Immature natural killer cell (primary cell): ENCODE measurements at regions not wholly inside any gene's neighbourhood (a gene's known extent, or its start where the extent isn't known, plus 50 kb on each side); places are given as distances from the start of the nearest gene placed in this dataset.
"Not testable (repeated sequence)": the region's sequence is repeated elsewhere in the genome, so short reads cannot be mapped to it uniquely, and the experiment has no call there.

Experiments used
- DNase-seq, 3 donors: peaks; one replicate each; pipeline ENCODE4 v3.0.0; 2022; ENCODE audit warnings: mixed read lengths in 1 of 3
- H3K27ac Mint-ChIP-seq, 6 donors: one replicate each; pipeline ENCODE4 v1.8.0; 2020; ENCODE audit warnings: mixed read lengths in 6 of 6, mild to moderate bottlenecking in 5 of 6, inconsistent platforms in 4 of 6, moderate library complexity in 3 of 6
- H3K27me3 Mint-ChIP-seq, 3 donors: one replicate each; pipeline ENCODE4 v1.8.0; 2020 to 2021; ENCODE audit warnings: low read depth in 3 of 3, mild to moderate bottlenecking in 3 of 3, mixed read lengths in 3 of 3, moderate library complexity in 3 of 3, inconsistent platforms in 1 of 3
- H3K36me3 Mint-ChIP-seq, 3 donors: one replicate each; pipeline ENCODE4 v1.8.0; 2020; ENCODE audit warnings: mixed read lengths in 3 of 3, inconsistent platforms in 2 of 3, mild to moderate bottlenecking in 2 of 3
- H3K4me1 Mint-ChIP-seq, 2 donors: one replicate each; pipeline ENCODE4 v1.8.0; 2020; ENCODE audit warnings: inconsistent platforms in 2 of 2, mild to moderate bottlenecking in 2 of 2, mixed read lengths in 2 of 2, moderate library complexity in 1 of 2
- H3K4me3 Mint-ChIP-seq, 5 donors: one replicate each; pipeline ENCODE4 v1.8.0; 2020; ENCODE audit warnings: mild to moderate bottlenecking in 5 of 5, mixed read lengths in 5 of 5, inconsistent platforms in 3 of 5, moderate library complexity in 3 of 5
- H3K9me3 Mint-ChIP-seq, 6 donors: one replicate each; pipeline ENCODE4 v1.8.0; 2020; ENCODE audit warnings: mild to moderate bottlenecking in 6 of 6, mixed read lengths in 6 of 6, inconsistent platforms in 4 of 6, moderate library complexity in 3 of 6

DNA sequence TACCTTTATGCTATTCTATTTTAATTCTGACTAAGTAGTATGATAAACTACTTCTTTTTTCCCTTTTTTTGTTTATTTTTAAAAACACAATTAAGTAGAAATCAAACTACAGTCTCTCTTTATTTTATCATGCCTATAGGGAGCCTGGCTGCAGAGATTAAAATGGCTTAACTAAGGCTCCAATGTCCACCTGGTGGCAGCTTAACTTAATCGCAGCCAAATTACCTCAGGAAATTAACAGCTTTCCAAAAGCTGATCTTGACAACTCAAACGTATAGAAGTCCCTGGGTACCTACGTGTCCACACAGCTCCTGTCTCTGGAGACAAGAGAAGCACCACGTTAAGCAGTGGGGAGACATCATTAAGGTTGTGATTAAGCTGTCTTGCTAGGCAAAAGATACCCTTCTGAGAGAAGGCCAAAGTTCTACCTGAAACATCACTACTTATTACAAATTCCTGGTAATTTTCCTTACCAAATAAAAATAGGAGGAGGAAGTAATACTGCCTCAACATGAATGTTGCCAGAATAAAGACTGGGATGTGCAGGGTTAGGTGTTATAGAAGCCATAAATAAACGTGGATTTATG lies 63.2 kb upstream of the SNX19 start:
- H3K9me3 Mint-ChIP-seq = peaks cover 3 to 24% (median 5%) of the 10 kb centered on the region in 6 donors
- peaks cover 0 to 3% (median 0%) of the 10 kb centered on the region in 3 donors for H3K36me3 Mint-ChIP-seq
- H3K4me3 Mint-ChIP-seq = no peak overlapping the region
- H3K27ac Mint-ChIP-seq = no peak overlapping the region
- H3K4me1 Mint-ChIP-seq = no peaks in the 10 kb centered on the region
- DNase-seq = no peak
- H3K27me3 Mint-ChIP-seq = peaks cover 5 to 12% (median 6%) of the 10 kb centered on the region in 3 donors

DNA sequence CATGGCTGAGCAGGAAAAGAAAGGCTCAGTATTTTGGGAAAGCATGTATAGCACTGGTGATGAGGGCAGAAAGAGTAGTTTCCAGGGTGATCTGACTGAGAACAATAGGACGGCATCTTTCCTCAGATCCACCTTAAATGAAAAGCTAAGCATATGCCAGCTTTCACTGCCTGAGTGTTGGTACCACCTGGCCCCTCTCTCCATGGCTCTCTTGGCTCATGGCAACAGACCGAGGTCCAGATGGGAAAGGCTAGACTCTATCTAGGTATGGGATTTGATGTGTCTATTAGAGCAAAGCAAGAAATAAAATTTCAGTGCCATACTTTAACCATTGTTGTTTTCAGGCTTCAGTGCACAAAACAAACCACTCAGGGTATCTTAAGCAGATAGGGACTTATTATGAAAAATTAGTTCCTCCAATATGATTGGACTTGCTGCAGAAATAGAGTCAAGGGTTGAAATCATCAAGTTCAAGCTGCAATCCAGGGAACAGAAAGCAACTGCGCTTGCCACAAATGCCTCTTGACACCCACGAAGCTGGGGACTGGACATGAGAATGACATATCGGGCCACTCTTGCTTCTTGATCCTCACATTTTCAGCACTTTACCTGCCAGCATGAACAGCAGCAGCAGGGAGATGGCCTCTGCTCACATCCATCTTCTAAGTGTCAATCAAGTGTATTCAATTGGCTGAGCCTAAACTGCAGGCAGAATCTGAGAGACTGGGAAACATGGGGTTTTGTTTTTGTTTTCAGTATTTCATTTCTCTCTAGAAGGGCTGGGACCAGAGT lies 64.0 kb upstream of the SNX19 start:
- Mint-ChIP-seq H3K4me1 (no peaks in the 10 kb centered on the region), H3K36me3 (peaks cover 0 to 3% (median 0%) of the 10 kb centered on the region in 3 donors), H3K9me3 (peaks cover 3 to 24% (median 5%) of the 10 kb centered on the region in 6 donors), H3K4me3 (no peak overlapping the region), H3K27me3 (peaks cover 5 to 11% (median 6%) of the 10 kb centered on the region in 3 donors), H3K27ac (no peak overlapping the region)
- DNase-seq = no peak

DNA sequence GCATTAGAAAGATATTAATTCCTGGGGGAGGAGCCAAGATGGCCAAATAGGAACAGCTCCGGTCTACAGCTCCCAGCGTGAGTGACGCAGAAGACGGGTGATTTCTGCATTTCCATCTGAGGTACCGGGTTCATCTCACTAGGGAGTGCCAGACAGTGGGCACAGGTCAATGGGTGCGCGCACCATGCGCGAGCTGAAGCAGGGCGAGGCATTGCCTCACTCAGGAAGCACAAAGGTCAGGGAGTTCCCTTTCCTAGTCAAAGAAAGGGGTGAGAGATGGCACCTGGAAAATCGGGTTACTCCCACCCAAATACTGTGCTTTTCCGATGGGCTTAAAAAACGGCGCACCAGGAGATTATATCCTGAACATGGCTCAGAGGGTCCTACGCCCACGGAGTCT lies 68.0 kb upstream of the SNX19 start:
- H3K4me1 Mint-ChIP-seq, DNase-seq, H3K4me3 Mint-ChIP-seq, H3K27me3 Mint-ChIP-seq, H3K27ac Mint-ChIP-seq, H3K36me3 Mint-ChIP-seq: not testable (repeated sequence)
- H3K9me3 Mint-ChIP-seq = peaks cover 0 to 12% (median 4%) of the 10 kb centered on the region in 6 donors

DNA sequence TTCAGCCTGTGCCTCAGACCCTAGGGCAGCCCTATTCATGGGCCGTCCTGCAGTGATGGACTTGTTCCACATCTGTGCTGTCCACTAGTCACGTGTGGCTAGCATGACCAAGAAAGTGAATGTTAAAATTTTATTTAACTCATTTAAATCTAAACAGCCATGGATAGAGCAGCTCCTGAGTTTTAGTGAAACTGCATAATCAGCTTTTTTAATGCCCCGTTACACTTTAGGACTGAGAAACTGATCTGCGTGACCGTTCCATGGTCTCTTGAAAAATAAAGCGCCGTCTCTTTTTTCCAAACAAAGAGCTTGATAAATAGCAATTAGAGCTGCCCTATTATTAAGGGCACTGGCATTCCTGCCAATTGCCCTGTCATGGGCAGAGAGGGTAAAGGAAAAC lies 76.5 kb upstream of the SNX19 start:
- H3K27me3 Mint-ChIP-seq = peaks cover 0 to 3% (median 2%) of the 10 kb centered on the region in 3 donors
- no peak for DNase-seq
- H3K4me1 Mint-ChIP-seq = no peaks in the 10 kb centered on the region

DNA sequence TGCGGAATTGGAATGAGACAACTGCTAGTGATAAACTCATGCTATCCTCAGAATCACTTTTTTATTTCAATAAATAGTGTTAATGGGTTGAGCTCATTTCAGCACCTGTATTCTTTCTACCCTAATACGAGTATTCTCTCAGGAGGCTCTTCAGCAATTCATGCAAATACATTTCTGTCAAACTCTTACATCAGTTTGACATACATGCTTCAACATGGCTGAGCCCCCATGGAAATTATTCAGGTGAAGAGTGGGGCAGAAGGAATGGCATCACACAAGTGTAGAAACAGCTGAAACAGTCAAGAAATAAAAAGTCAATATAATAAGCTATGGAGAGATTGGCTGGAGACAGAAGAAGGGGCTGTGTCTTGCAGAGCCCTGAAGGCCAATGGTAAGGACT lies 77.8 kb upstream of the SNX19 start:
- no peaks in the 10 kb centered on the region for H3K4me1 Mint-ChIP-seq
- H3K36me3 Mint-ChIP-seq = no peaks in the 10 kb centered on the region
- peaks cover 0 to 3% (median 3%) of the 10 kb centered on the region in 3 donors for H3K27me3 Mint-ChIP-seq
- no peak overlapping the region for H3K27ac Mint-ChIP-seq
- H3K9me3 Mint-ChIP-seq = peaks cover 0 to 2% (median 0%) of the 10 kb centered on the region in 6 donors
- DNase-seq = no peak
- H3K4me3 Mint-ChIP-seq = no peak overlapping the region

More for the DNA sequence above, 76.5 kb upstream of the SNX19 start:
- no peak overlapping the region for H3K27ac Mint-ChIP-seq
- H3K9me3 Mint-ChIP-seq = peaks cover 0 to 2% (median 0%) of the 10 kb centered on the region in 6 donors
- H3K4me3 Mint-ChIP-seq = no peak overlapping the region
- H3K36me3 Mint-ChIP-seq = no peaks in the 10 kb centered on the region

DNA sequence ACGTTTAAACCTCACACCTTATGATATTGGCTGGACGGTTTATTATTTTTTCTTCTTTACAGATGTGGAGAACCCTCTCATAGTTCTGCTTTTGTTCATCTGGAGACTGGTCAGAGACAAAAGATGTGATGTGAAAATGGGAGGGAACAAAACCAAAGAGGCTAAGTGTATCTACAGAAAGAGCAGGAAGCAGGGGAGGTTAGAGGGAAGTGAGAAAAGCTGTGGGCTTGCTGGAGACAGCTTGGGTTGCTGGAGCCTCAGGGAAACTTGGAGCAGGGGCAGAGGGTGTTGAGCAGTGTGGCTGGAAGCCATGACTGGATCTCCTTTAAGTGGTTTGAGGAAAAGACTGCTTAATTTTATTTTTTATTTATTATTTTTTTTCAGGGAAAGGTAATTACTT lies 79.0 kb upstream of the SNX19 start:
- DNase-seq = no peak
- H3K4me3 Mint-ChIP-seq = no peak overlapping the region
- H3K27me3 Mint-ChIP-seq = peaks cover 0 to 3% (median 3%) of the 10 kb centered on the region in 3 donors
- H3K9me3 Mint-ChIP-seq = peaks cover 0 to 2% (median 0%) of the 10 kb centered on the region in 6 donors
- H3K4me1 Mint-ChIP-seq = no peaks in the 10 kb centered on the region
- H3K27ac Mint-ChIP-seq = no peak overlapping the region
- H3K36me3 Mint-ChIP-seq = no peaks in the 10 kb centered on the region

DNA sequence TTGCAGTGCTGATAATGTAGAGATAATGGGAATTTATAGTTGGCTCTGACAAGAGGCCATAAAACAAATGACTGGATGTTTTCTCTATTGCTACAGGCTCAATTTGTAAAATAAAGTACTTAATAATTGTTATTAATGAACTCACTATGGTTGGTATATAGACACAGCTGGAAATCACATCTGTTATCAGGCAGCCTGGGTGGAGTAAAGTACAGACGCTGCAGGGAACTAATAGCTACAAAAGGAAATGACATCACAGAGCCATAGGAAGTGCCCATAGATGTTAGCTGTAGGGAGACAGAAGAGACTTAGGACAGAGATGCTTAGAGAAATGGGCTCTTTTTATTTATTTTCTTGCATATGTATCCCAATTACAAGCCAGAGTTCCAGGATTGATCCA lies 81.0 kb upstream of the SNX19 start:
- H3K4me1 Mint-ChIP-seq = no peaks in the 10 kb centered on the region
- H3K4me3 Mint-ChIP-seq = no peak overlapping the region
- H3K36me3 Mint-ChIP-seq = no peaks in the 10 kb centered on the region
- no peak overlapping the region for H3K27ac Mint-ChIP-seq
- peaks cover 0 to 3% (median 3%) of the 10 kb centered on the region in 3 donors for H3K27me3 Mint-ChIP-seq
- peaks cover 0 to under 1% (median 0%) of the 10 kb centered on the region in 6 donors for H3K9me3 Mint-ChIP-seq
- no peak for DNase-seq

DNA sequence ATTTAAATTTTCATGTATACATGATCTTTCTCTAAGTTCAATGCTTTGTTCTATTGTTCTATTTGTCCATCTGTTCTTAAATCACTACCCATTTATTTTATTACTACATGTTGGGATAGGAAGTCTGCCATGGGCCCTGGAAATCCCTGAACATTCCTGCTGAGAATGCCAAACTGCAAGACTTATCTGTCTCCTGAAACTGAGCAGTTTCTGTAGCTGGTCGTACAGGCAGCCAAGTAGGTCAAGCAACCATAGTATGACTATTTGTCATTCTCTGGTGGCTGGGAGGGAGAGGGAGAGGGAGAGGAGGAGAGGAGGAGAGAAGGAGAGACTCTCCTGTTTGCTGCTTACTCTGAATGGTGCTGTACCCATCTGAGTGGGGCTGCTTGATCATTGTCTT lies 82.8 kb upstream of the SNX19 start:
- H3K9me3 Mint-ChIP-seq = peaks cover 0 to 3% (median 0%) of the 10 kb centered on the region in 6 donors
- H3K27ac Mint-ChIP-seq = no peak overlapping the region
- no peak for DNase-seq
- H3K27me3 Mint-ChIP-seq = peaks cover 0 to 3% (median 3%) of the 10 kb centered on the region in 3 donors
- no peaks in the 10 kb centered on the region for H3K36me3 Mint-ChIP-seq
- H3K4me3 Mint-ChIP-seq = no peak overlapping the region
- H3K4me1 Mint-ChIP-seq = no peaks in the 10 kb centered on the region

DNA sequence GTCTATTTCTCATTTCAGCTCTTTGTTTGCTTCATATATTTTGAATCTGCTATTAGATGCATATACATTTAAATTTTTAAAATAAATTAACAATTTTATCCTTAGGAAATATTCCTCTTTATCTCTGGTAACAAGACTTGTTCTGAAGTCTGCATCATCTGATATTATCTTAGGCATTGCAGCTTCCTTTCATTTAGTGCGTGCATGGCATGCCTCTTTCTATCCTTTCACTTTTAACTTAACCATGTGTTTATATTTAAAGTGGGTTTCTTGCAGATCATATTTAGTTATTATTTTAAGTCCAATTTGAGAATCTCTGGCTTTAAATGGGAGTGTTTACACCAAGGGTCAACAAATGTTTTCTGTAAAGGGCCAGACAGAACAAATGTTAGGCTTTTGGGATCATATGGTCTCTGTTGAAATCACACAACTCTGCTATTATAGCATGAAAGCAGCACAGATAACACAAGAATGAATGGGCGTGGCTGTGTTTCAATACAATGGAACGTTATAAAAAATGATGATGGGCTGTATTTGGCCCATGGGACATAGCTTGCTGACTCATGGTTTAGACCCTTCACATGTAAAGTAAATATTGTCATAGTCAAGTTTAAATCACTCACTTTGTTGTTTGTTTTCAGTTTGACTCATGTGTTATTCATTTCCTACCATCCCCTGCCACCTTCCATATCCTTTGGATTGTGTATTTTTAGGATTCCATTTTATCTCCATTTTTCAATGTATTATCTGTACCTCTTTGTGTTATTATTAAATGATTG lies 83.9 kb upstream of the SNX19 start:
- Mint-ChIP-seq H3K4me1 (no peaks in the 10 kb centered on the region), H3K4me3 (no peak overlapping the region), H3K27me3 (peaks cover 0 to 3% (median 3%) of the 10 kb centered on the region in 3 donors), H3K27ac (no peak overlapping the region), H3K36me3 (no peaks in the 10 kb centered on the region), H3K9me3 (peaks cover 0 to 3% (median 0%) of the 10 kb centered on the region in 6 donors)
- DNase-seq = no peak

DNA sequence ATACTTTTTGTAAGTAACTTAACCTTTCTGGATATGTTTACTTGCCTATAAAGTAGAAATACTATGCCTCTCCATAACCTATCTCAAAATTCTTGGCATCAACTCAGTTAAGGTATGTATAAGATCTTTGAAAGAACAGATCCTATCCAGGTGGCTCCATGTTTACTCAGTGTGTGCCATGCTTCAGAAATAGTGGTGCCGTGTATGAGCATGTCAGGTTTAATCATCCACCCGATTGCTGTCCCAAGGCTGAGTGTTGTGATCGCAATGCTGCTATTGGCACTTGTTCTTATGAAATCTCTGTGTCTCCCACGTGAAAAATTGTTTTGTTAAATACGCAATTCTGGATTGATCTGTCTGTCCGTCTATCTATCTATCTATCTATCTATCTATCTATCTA lies 85.9 kb upstream of the SNX19 start:
- no peaks in the 10 kb centered on the region for H3K4me1 Mint-ChIP-seq
- no peak overlapping the region for H3K4me3 Mint-ChIP-seq
- no peak overlapping the region for H3K27ac Mint-ChIP-seq
- DNase-seq = no peak
- H3K36me3 Mint-ChIP-seq = no peaks in the 10 kb centered on the region
- H3K27me3 Mint-ChIP-seq = peaks cover 0 to 5% (median 2%) of the 10 kb centered on the region in 3 donors
- H3K9me3 Mint-ChIP-seq = peaks cover 0 to 3% (median 0%) of the 10 kb centered on the region in 6 donors

DNA sequence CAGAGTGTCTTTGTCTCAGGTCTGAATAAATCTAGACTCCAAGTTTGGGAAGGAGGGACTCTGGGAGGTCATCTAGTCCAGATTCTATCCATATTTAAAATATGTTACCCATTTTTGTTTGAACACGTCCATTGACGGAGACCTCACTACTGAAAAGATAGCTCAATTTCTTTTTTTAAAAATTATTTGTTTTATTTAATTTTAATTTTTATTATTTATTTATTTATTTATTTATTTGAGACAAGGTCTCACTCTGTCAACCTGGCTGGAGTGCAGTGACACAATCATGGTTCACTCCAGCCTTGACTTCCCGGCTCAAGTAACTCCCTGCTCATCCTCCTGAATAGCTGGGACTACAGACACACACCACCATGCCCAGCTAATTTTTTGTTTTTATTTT lies 89.5 kb upstream of the SNX19 start:
- Mint-ChIP-seq H3K27me3 (peaks cover 0 to 7% (median 2%) of the 10 kb centered on the region in 3 donors), H3K9me3 (peaks cover 0 to 8% (median 4%) of the 10 kb centered on the region in 6 donors), H3K36me3 (no peaks in the 10 kb centered on the region), H3K4me3 (no peak overlapping the region), H3K4me1 (no peaks in the 10 kb centered on the region), H3K27ac (no peak overlapping the region)
- DNase-seq = no peak

DNA sequence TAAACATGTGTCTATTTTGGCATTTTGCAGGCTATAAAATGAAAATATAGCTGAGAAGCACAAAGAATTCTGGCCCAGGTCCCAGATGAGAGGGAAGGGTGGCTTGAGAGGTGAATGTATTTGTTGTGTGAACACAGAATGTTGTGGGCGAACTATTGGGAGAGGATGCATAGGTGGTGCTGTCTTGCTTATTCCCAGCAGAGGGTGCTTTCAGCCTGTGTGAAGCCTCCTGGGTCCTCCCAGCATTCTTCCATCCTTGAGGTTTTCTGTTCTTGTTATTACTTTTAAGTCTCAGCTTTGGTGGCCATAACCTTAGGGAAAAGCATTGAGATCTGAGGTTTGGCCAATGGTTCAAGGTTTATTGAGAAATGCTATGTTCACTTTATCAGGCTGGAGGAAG lies 108.7 kb upstream of the SNX19 start:
- no peaks in the 10 kb centered on the region for H3K4me1 Mint-ChIP-seq
- no peak for DNase-seq
- H3K4me3 Mint-ChIP-seq = no peak overlapping the region
- no peak overlapping the region for H3K27ac Mint-ChIP-seq
- no peaks in the 10 kb centered on the region for H3K9me3 Mint-ChIP-seq
- H3K27me3 Mint-ChIP-seq = peaks cover 0 to 1% (median 0%) of the 10 kb centered on the region in 3 donors
- no peaks in the 10 kb centered on the region for H3K36me3 Mint-ChIP-seq

DNA sequence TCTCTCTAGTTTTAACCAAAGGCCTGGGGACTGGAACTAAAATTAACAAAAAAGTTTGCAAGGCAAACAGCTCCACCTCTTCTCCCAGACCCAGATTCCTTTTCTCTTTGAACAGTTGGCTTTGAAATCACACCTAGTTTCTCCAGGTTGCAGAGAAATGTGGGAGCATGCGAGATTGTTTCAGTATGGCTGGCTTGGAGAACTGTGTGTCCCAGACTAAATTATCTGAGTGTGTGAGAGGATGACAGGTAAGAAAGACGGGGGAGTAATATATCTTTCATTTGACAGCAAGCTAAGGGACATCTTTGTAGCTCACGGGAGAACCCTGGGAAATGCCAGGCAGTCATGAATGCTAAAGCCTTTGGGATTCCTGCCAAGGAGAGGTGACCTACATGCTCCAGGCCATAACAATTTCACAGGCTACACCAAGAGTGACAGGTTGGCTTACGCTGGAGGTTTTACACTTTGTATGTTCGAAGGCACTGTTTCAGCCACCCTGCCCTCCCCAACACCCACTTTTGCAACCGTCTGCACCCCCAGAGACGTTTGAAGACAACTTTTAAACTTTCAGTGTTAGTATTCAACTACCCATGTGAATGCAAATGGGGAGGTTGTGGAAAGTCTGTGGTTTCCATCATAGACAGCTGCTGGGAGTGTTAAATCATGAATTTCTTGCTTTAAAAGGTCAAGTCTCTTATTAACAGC lies 109.3 kb upstream of the SNX19 start:
- H3K4me3 Mint-ChIP-seq = no peak overlapping the region
- no peaks in the 10 kb centered on the region for H3K4me1 Mint-ChIP-seq

More for the DNA sequence above, 109.3 kb upstream of the SNX19 start:
- Mint-ChIP-seq H3K27ac (no peak overlapping the region), H3K27me3 (no peaks in the 10 kb centered on the region), H3K36me3 (no peaks in the 10 kb centered on the region), H3K9me3 (no peaks in the 10 kb centered on the region)
- DNase-seq = no peak
